ENCODE measurements at regions not wholly inside any gene's neighbourhood (a gene's known extent, or its start where the extent isn't known, plus 50 kb on each side); places are given as distances from the start of the nearest gene placed in this dataset.
"Not testable (repeated sequence)": the region's sequence is repeated elsewhere in the genome, so short reads cannot be mapped to it uniquely, and the experiment has no call there.

DNA sequence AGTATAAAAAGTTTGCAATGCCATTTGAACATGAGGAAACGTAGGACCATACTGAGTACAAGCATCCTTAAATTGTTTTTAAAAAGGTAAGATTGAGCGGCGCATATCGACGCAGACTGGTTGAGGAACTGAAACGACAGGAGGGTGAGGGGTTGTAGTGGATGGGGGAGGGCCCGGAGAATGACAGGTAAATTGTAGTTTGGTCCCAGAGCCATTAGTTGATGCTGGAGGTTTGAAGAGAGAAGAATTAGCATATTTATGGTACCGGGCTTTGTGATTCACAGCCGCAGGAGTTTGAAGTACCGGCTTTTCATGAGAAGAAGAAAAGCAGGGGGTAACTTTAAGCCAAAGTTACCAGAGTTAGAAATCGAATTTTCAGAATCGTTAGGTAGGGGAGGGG is 179.5 kb downstream of the OTOP1 start:
- H3K27ac ChIP-seq; intact Hi-C loops (cut with DNase I; ENCODE audit: low total_unique reads); DNase-seq; H3K4me1 ChIP-seq; H3K4me3 ChIP-seq; H3K36me3 ChIP-seq; H3K9me3 ChIP-seq: not testable (repeated sequence)
- H3K27me3 ChIP-seq (replicated peaks in 1 of 7), result peaks cover 0 to 35% (median 0%) of the 10 kb centered on the region in 7 donors
- 6 to 18% (median 11%) methylated on average over 11 to 12 of the region's 12 CpGs for WGBS, 5 donors

DNA sequence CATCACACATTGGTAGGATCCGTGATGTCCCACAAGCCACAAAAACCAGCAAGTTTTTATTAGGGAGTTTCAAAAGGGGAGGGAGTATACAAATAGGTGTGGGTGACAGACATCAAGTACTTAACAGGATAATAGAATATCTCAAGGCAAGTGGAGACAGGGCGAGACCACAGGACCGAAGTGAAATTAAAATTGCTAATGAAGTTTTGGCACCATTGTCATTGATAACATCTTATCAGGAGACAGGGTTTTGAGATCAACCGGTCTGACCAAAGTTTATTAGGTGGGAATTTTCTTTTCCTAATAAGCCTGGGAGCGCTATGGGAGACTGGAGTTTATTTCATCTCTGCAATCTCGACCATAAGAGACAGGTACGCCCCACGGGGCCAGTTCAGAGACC is 178.5 kb downstream of the OTOP1 start:
- H3K36me3 ChIP-seq, result not testable (repeated sequence)
- 10 to 17% (median 11%) methylated on average over 7 to 8 of the region's 8 CpGs for WGBS, 5 donors

DNA sequence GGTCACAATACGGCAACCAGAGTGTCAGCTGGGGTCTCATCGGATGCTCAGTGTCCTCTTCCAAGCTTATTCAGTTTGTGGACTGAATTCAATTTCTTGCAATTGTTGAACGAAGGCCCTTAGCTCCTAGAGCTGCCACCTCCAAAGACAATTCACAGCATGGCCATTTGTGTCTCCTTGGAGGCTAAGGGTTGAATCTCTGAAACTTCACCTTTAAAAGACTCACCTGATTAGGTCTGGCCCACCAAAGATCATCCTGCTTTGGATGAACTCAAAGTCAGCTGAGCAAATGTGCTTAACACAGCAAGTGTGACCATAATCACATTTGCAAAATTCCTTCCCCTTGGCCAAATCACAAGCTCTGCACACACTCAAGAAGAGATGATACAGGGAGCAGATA is 175.9 kb downstream of the OTOP1 start:
- WGBS, 5 donors, result 36 to 96% (median 88%) methylated on average over 2 to 3 of the region's 3 CpGs

More for the DNA sequence above, 178.5 kb downstream of the OTOP1 start:
- H3K4me3 ChIP-seq; H3K4me1 ChIP-seq; H3K27ac ChIP-seq; DNase-seq; H3K9me3 ChIP-seq; intact Hi-C loops (cut with DNase I; ENCODE audit: low total_unique reads): not testable (repeated sequence)
- H3K27me3 ChIP-seq (replicated peaks in 1 of 7), result peaks cover 0 to 35% (median 0%) of the 10 kb centered on the region in 7 donors

DNA sequence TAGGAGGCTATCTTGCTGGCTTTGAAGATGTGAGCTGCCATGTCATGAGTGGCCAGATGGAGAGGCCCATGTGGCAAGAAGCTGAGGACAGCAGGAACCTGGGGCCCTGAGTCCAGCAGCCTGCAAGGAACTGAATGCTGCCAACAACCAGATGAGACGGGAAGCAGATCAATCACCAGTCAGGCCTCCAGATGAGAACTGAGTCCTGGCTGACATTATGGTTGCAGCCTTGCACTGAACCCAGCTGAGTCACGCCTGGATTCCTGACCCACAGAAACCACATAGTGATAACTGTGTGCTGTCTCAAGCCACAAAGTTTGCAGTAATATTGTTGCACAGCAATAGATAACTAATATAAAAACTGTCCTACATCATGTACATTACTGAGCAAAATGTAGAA is 173.8 kb downstream of the OTOP1 start:
- H3K27me3 ChIP-seq (replicated peaks in 1 of 7); H3K27ac ChIP-seq; H3K36me3 ChIP-seq; H3K4me1 ChIP-seq; H3K4me3 ChIP-seq; intact Hi-C loops (cut with DNase I; ENCODE audit: low total_unique reads); H3K9me3 ChIP-seq; DNase-seq: not testable (repeated sequence)
- WGBS, 5 donors, result 20 to 53% (median 29%) methylated on average over 1 to 2 of the region's 2 CpGs

More for the DNA sequence above, 175.9 kb downstream of the OTOP1 start:
- H3K27ac ChIP-seq; H3K4me3 ChIP-seq; DNase-seq; H3K36me3 ChIP-seq; H3K4me1 ChIP-seq; H3K9me3 ChIP-seq; intact Hi-C loops (cut with DNase I; ENCODE audit: low total_unique reads): not testable (repeated sequence)
- H3K27me3 ChIP-seq (replicated peaks in 1 of 7), result peaks cover 0 to 19% (median 0%) of the 10 kb centered on the region in 7 donors

DNA sequence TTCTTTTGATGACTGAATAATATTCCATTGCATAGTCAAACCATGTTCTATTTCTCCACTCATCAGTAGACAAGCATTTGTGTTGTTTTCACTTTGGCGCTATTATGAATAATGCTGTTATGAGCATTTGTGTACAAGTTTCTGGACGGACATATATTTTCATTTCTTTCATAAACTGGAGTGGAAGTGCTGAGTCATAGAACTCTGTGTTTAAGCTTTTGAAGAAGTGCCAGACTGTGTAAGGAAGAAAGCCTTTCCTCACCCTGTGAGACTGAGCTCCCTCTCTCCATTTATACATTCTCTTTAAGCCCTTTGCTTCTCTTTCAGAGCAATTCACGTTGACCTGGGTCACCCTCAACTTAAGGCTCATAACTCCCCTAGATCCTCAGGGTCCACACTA is 169.5 kb downstream of the OTOP1 start:
- H3K27me3 ChIP-seq (replicated peaks in 1 of 7); H3K4me3 ChIP-seq; H3K9me3 ChIP-seq; intact Hi-C loops (cut with DNase I; ENCODE audit: low total_unique reads); H3K36me3 ChIP-seq; H3K27ac ChIP-seq; H3K4me1 ChIP-seq; DNase-seq: not testable (repeated sequence)
- 54 to 85% (median 65%) methylated on average over 2 to 3 of the region's 3 CpGs for WGBS, 5 donors

DNA sequence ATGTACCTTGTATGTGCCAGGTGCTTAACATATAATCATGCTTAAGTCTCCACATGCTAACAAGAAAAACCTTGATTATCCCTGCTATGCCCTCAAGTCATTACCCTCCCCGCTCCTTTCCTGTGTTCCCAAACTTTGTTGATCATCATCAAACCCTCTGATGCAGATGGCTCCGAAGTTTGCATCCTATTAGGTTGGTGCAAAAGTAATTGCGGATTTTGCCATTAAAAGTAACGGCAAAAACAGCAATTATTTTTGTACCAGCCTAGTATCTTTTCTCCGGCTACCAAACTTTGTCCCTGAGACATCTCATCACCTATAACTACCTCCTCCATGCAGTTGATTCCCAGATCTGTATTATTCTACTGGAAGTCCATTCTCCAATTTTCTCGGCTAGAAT is 142.6 kb downstream of the OTOP1 start:
- H3K27me3 ChIP-seq (replicated peaks in 1 of 7); DNase-seq; H3K9me3 ChIP-seq; H3K4me3 ChIP-seq; intact Hi-C loops (cut with DNase I; ENCODE audit: low total_unique reads); H3K36me3 ChIP-seq; H3K4me1 ChIP-seq; H3K27ac ChIP-seq: not testable (repeated sequence)
- WGBS, 5 donors, result 77 to 90% (median 87%) methylated on average over 6 of the region's 6 CpGs

DNA sequence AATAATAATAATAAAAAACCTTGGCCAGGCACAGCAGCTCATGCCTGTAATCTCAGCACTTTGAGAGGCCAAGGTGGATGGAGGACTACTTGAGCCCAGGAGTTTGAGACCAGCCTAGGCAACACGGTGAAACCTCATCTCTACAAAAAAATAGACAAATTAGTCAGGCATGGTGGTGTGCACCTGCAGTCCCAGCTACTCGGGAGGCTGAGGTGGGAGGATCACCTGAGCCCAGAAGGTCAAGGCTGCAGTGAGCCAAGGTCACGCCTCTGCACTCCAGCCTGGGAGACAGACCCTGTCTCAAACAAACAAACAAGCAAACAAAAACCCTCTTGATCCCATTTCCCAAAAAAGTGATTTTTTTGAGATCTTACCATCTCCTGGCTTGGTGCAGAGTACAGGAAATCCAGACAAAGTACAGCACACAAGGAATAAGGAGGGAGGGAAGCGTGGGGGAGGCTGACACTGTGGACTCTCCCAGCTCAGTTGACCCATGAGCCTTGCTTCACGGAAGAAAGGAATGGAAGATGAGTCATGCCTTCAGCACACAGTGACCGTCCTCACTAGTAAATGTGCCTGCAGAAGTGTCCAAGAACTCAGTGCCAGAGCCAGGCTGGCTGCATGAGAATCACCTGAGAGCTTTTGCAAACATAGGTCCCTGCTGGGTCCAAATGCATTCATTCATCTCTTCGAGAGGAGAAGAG is 136.9 kb downstream of the OTOP1 start:
- H3K27ac ChIP-seq; intact Hi-C loops (cut with DNase I; ENCODE audit: low total_unique reads); H3K9me3 ChIP-seq; H3K4me1 ChIP-seq; DNase-seq; H3K36me3 ChIP-seq; H3K4me3 ChIP-seq: not testable (repeated sequence)
- H3K27me3 ChIP-seq (replicated peaks in 1 of 7), result peaks cover 0 to 13% (median 0%) of the 10 kb centered on the region in 7 donors
- 45 to 69% (median 60%) methylated on average over 6 to 7 of the region's 7 CpGs for whole genome bisulfite sequencing, 5 donors

DNA sequence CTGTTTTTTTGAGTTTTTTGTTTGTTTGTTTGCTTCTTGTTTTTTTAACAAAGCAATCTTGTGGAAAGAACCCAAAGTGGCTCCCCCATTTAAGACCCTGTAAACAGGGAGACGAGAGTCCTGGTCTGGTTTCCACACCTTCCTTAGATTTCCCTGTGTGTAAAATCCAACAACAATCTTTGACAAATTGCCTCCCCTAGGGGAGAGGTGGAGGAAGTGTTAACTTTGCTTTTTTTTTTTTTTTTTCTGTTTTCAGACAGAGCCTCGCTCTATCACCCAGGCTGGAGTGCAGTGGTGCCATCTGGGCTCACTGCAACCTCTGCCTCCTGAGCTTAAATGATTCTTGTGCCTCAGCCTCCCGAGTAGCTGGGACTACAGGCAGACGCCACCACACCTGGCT is 136.0 kb downstream of the OTOP1 start:
- H3K4me1 ChIP-seq; H3K9me3 ChIP-seq; H3K27ac ChIP-seq; intact Hi-C loops (cut with DNase I; ENCODE audit: low total_unique reads); H3K36me3 ChIP-seq; H3K4me3 ChIP-seq; DNase-seq: not testable (repeated sequence)
- 23 to 57% (median 47%) methylated on average over 4 of the region's 4 CpGs for WGBS, 5 donors
- peaks cover 0 to 13% (median 0%) of the 10 kb centered on the region in 7 donors for H3K27me3 ChIP-seq (replicated peaks in 1 of 7)

DNA sequence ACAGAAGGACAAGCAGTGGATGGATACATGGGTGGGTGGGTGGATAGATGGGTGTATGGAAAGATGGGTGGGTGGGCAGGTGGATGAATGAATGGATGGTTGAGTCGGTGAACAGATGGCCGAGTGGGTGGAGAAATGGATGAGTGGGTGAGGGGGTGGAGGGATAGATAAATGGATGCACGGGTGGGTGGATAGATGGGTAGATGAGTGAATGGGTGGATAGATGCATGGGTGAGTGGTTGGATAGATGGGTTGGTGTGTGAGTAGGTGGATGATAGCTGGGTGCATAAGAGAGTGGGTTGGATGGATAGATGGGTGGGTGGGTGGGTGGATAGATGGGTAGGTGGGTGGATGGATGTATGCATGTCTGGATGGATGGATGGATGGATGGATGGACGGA is 134.6 kb downstream of the OTOP1 start:
- H3K4me3 ChIP-seq; H3K4me1 ChIP-seq; H3K9me3 ChIP-seq; DNase-seq; intact Hi-C loops (cut with DNase I; ENCODE audit: low total_unique reads); H3K36me3 ChIP-seq; H3K27ac ChIP-seq: not testable (repeated sequence)
- peaks cover 0 to 13% (median 0%) of the 10 kb centered on the region in 7 donors for H3K27me3 ChIP-seq (replicated peaks in 1 of 7)
- WGBS, 5 donors, result 55 to 79% (median 68%) methylated on average over 4 of the region's 4 CpGs

DNA sequence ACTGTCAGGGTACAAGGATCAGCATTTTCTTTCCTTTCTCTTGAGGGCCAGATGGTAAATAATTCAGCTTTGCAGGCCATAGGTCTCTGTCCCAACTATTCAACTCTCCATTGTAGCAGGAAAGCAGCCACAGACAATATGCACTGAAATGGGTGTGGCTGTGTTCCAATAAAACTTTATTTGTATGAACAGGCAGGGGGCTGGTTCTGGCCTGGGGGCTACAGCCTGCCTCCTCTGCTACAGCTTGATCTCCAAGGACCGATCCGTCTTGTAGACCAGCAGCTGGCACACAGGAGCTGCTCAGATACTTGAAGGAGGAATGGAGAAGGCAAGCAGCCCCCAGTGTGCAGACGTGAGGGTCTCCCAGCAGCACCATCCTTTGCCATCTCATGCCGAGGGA is 127.1 kb downstream of the OTOP1 start:
- not testable (repeated sequence) for H3K27me3 ChIP-seq (replicated peaks in 1 of 7); DNase-seq; H3K27ac ChIP-seq; H3K9me3 ChIP-seq; H3K4me3 ChIP-seq; H3K4me1 ChIP-seq; H3K36me3 ChIP-seq
- 42 to 84% (median 63%) methylated on average over 2 to 4 of the region's 4 CpGs for WGBS, 5 donors
- intact Hi-C loops (cut with DNase I; ENCODE audit: low total_unique reads), result loop anchor here (10.0 kb wide), 1 partner anchor 115 kb away; no protein-coding TSS in a partner anchor

DNA sequence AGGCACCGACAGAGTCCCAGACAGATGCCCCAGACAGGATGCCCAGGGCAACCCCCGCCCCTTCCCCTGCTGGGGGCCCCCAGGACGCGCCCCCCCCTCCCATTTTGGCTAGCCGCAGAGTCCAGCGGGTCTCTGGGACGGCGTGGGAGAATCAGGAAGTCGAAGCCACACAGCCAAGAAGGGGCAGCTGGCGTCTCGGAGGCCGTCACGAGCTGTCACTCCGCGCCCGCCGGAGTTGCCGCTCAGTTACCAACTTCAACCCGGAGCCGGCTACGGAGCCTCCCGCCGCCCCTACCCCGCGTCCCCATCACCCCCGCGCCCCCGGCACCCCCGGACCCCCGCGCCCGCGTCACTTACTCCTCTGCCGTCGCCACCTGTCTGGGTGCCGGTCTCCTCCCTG is 119.8 kb downstream of the OTOP1 start:
- H3K4me1 ChIP-seq, result peaks cover 0 to 15% (median 5%) of the 10 kb centered on the region in 6 donors
- 0 to 2% (median 0%) methylated on average over 1 to 36 of the region's 36 CpGs; no CpG with 5 or more reads in 1 of the 5 donors for WGBS, 5 donors
- H3K36me3 ChIP-seq, H3K27ac ChIP-seq, H3K9me3 ChIP-seq, DNase-seq: not testable (repeated sequence)
- H3K27me3 ChIP-seq (replicated peaks in 1 of 7), result peaks cover 0 to 58% (median 4%) of the 10 kb centered on the region in 7 donors
- intact Hi-C loops (cut with DNase I; ENCODE audit: low total_unique reads), result loop anchor here (10.0 kb wide), 1 partner anchor 122 kb away; no protein-coding TSS in a partner anchor
- peak overlapping the region in 7 of 8 donors; percentile 17 to 71 (median 37) for H3K4me3 ChIP-seq

Measured in spleen (tissue), 11 donors.